SW480 (cell line): ENCODE measurements at regions not wholly inside any gene's neighbourhood (a gene's known extent, or its start where the extent isn't known, plus 50 kb on each side); places are given as distances from the start of the nearest gene placed in this dataset.

Experiments
- DNase-seq: peaks from one replicate; pipeline ENCODE4 v3.0.0-alpha.2; 2016; ENCODE audit warnings: low spot score

- no peak for DNase-seq
Measured at GRCh38 chr7:52481571-52481970, 553.9 kb upstream of the POM121L12 start.

GRCh38 chr7:52479990-52480389, 555.4 kb upstream of the POM121L12 start:
- DNase-seq = no peak

- no peak for DNase-seq
Measured at GRCh38 chr7:52475001-52475582, 560.3 kb upstream of the POM121L12 start.

- no peak for DNase-seq
Measured at GRCh38 chr7:52473756-52474155, 561.7 kb upstream of the POM121L12 start.

- no peak for DNase-seq
Measured at GRCh38 chr7:52472006-52472620, 563.3 kb upstream of the POM121L12 start.

- DNase-seq = no peak
Measured at GRCh38 chr7:52465216-52465615, 570.2 kb upstream of the POM121L12 start.

- DNase-seq = no peak
Measured at GRCh38 chr7:52463341-52463740, 572.1 kb upstream of the POM121L12 start.

- no peak for DNase-seq
Measured at GRCh38 chr7:52462474-52462873, 573.0 kb upstream of the POM121L12 start.

GRCh38 chr7:52455571-52455970, 579.9 kb upstream of the POM121L12 start:
- DNase-seq = no peak

GRCh38 chr7:52450816-52451215, 584.6 kb upstream of the POM121L12 start:
- DNase-seq = no peak

GRCh38 chr7:52447581-52448180, 587.8 kb upstream of the POM121L12 start:
- DNase-seq = no peak

- no peak for DNase-seq
Measured at GRCh38 chr7:52436278-52436677, 599.2 kb upstream of the POM121L12 start.

GRCh38 chr7:52431082-52431815, 604.2 kb upstream of the POM121L12 start:
- no peak for DNase-seq

GRCh38 chr7:52423251-52423650, 612.2 kb upstream of the POM121L12 start:
- no peak for DNase-seq

- DNase-seq = no peak
Measured at GRCh38 chr7:52413051-52413450, 622.4 kb upstream of the POM121L12 start.

- DNase-seq = no peak
Measured at GRCh38 chr7:52410032-52410431, 625.4 kb upstream of the POM121L12 start.

GRCh38 chr7:52406808-52407207, 628.6 kb upstream of the POM121L12 start:
- DNase-seq = no peak

GRCh38 chr7:52382731-52383130, 652.7 kb upstream of the POM121L12 start:
- DNase-seq = no peak

- no peak for DNase-seq
Measured at GRCh38 chr7:52369922-52370321, 665.5 kb upstream of the POM121L12 start.

- no peak for DNase-seq
Measured at GRCh38 chr7:52365349-52365748, 670.1 kb upstream of the POM121L12 start.

- DNase-seq = no peak
Measured at GRCh38 chr7:52362521-52362920, 672.9 kb upstream of the POM121L12 start.

- no peak for DNase-seq
Measured at GRCh38 chr7:52360541-52360940, 674.9 kb upstream of the POM121L12 start.

GRCh38 chr7:52355053-52355452, 680.4 kb upstream of the POM121L12 start:
- DNase-seq = peak; percentile 23
